ENCODE measurements at regions not wholly inside any gene's neighbourhood (a gene's known extent, or its start where the extent isn't known, plus 50 kb on each side); places are given as distances from the start of the nearest gene placed in this dataset.

DNA sequence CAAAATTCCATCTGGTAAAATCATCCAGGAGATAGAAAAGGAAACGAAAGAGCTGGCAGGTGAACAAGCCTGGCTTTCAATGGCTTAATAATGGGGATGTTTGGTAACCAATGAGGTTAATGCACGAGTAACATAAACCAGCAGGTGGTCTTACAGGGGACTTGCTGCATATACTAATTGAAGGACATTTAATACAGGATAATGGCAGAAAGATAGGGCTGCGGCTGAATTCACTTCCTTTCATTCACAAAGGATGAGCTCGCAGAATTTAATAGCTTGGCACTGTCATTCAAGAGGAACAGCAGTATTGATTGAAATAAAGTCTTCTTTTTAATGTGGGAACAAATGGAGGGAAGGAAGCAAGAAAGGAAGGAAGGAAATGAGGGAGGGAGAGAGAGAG is 156.3 kb upstream of the RAI2 start:
- ATAC-seq: no peak
- WGBS (ENCODE audit: low lambda C conversion rate): 2% methylated on average over 4 of the region's 4 CpGs
- no peak for FAIRE-seq

DNA sequence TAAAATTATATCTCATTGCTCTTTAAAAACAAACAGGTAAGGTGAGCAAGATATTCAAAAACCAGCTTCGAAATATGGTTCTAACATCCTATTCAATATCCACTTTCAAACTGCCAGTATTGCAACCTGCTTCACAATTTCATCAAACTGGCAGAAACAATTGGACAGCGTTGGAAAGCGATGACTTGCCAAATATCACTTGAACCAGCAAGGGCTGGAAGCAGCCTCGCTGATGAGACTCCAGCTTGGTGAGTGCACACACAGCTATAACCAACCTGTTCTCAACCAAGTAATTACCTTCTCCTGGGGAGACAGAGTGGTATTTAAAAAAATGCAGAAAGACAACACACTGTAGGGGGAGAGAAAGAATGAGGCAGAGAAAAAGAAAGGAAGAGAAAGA is 155.8 kb upstream of the RAI2 start:
- no peaks in the 10 kb centered on the region for H3K9me3 ChIP-seq (ENCODE audit: low read length)
- H3K79me2 ChIP-seq (ENCODE audit: insufficient read depth, low read length): no peaks in the 10 kb centered on the region
- intact Hi-C loops (cut with micrococcal nuclease; ENCODE audit: unreplicated experiment) (no loop called here), in situ Hi-C loops (cut with HindIII; ENCODE audit: extremely low pct_ligation_motif_present, low pct_unique_long_range_greater_than_20kb) (no loop called here)
- no TSS peak for BruUV-seq (replicated peaks)
- ATAC-seq (no peak), FAIRE-seq (no peak), DNase-seq (ENCODE audit: low spot score) (no peak)
- no peak overlapping the region for H3K27ac ChIP-seq (ENCODE audit: extremely low read length, insufficient read depth, low read length)
- no peak overlapping the region for H3K9ac ChIP-seq (ENCODE audit: insufficient read depth, low read depth, low read length)
- H2AFZ ChIP-seq (ENCODE audit: low read length): no peak overlapping the region
- no peaks in the 10 kb centered on the region for H3K27me3 ChIP-seq (ENCODE audit: control insufficient read depth in 1 of 2, insufficient read depth in 2 of 2, low read length in 2 of 2)
- no peaks in the 10 kb centered on the region for H4K20me1 ChIP-seq (ENCODE audit: insufficient read depth, low read length)
- WGBS (ENCODE audit: low lambda C conversion rate): 4% methylated on average over 4 of the region's 4 CpGs
- POLR2A ChIA-PET: no interaction called here
- H3K4me3 ChIP-seq (replicated peaks in 1 of 3; ENCODE audit: insufficient read depth in 1 of 3, low read depth in 2 of 3, low read length in 3 of 3): no peak overlapping the region
- CTCF ChIA-PET (ENCODE audit: low intra/inter-chr PET ratio, low total read pairs): no interaction called here
- no peak overlapping the region for H3K4me2 ChIP-seq (ENCODE audit: low read depth, low read length)
- H3K36me3 ChIP-seq (replicated peaks in 1 of 2; ENCODE audit: control insufficient read depth in 1 of 2, insufficient read depth in 2 of 2, low read length in 2 of 2): no peaks in the 10 kb centered on the region
- H3K4me1 ChIP-seq (ENCODE audit: insufficient read depth, low read length): no peaks in the 10 kb centered on the region
- TF ChIP-seq, protein P1, sequence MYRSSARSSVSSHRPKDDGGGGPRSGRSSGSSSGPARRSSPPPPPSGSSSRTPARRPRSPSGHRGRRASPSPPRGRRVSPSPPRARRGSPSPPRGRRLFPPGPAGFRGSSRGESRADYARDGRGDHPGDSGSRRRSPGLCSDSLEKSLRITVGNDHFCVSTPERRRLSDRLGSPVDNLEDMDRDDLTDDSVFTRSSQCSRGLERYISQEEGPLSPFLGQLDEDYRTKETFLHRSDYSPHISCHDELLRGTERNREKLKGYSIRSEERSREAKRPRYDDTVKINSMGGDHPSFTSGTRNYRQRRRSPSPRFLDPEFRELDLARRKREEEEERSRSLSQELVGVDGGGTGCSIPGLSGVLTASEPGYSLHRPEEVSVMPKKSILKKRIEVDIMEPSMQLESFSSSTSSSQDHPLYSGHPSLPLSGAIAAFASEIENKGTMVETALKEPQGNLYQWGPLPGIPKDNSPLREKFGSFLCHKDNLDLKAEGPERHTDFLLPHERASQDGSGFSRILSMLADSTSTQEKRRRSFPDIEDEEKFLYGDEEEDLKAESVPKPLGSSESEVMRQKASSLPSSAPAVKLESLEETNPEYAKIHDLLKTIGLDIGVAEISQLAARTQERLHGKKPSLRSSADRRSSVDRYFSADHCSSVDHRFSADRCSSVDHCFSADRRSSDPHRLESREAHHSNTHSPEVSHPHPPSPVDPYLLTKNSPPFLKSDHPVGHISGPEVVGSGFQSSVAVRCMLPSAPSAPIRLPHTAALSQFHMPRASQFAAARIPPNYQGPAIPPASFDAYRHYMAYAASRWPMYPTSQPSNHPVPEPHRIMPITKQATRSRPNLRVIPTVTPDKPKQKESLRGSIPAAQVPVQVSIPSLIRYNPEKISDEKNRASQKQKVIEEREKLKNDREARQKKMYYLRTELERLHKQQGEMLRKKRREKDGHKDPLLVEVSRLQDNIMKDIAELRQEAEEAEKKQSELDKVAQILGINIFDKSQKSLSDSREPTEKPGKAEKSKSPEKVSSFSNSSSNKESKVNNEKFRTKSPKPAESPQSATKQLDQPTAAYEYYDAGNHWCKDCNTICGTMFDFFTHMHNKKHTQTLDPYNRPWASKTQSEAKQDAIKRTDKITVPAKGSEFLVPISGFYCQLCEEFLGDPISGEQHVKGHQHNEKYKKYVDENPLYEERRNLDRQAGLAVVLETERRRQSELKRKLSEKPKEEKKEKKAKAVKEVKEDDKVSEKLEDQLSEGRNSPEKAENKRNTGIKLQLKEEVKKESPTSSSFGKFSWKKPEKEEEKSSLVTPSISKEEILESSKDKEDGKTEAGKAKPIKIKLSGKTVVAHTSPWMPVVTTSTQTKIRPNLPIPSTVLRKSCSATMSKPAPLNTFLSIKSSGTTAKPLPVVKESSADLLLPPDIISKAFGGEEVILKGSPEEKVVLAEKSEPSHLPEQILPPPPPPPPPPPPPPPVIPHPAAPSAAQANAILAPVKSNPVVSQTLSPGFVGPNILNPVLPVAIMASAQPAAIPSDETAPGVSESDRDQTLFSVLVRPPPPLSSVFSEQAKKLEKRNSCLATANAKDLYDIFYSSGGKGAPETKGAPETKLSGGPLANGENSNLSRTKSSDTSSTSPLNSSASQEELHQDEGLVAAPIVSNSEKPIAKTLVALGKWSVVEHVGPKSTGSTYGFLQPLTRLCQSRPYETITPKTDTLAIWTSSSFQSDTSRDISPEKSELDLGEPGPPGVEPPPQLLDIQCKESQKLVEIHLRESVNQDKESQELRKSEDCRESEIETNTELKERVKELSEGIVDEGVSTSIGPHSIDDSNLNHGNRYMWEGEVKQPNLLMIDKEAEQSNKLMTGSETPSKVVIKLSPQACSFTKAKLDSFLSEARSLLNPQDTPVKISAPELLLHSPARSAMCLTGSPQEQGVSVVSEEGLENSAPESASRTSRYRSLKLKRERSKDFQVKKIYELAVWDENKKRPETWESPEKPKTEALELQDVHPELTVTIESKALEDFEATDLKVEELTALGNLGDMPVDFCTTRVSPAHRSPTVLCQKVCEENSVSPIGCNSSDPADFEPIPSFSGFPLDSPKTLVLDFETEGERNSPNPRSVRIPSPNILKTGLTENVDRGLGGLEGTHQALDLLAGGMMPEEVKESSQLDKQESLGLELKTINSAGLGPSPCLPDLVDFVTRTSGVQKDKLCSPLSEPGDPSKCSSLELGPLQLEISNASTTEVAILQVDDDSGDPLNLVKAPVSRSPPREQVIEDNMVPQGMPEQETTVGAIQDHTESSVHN (CRISPR knock-in tag; IDR thresholded peaks at IDR 0.05): no peak
- TF ChIP-seq HOXA3 (CRISPR knock-in tag; IDR thresholded peaks at IDR 0.05): no peak
- no peak for TF ChIP-seq HOXA7 (CRISPR knock-in tag; IDR thresholded peaks at IDR 0.05)
- no peak for TF ChIP-seq GATAD1 (CRISPR knock-in tag; IDR thresholded peaks at IDR 0.05)
- TF ChIP-seq BORCS8-MEF2B (CRISPR knock-in tag; IDR thresholded peaks at IDR 0.05): no peak
- TF ChIP-seq, protein P2, sequence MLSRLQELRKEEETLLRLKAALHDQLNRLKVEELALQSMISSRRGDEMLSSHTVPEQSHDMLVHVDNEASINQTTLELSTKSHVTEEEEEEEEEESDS (CRISPR knock-in tag; IDR thresholded peaks at IDR 0.05; ENCODE audit: borderline replicate concordance): no peak
- TF ChIP-seq MZF1 (CRISPR knock-in tag; IDR thresholded peaks at IDR 0.05; ENCODE audit: borderline replicate concordance): no peak
- TF ChIP-seq GZF1 (CRISPR knock-in tag; IDR thresholded peaks at IDR 0.05): no peak
- TF ChIP-seq ZNF441 (CRISPR knock-in tag; IDR thresholded peaks at IDR 0.05; ENCODE audit: borderline replicate concordance): no peak

More for the DNA sequence above, 156.3 kb upstream of the RAI2 start:
- H3K27ac ChIP-seq (ENCODE audit: extremely low read length, insufficient read depth, low read length): no peak overlapping the region
- in situ Hi-C loops (cut with HindIII; ENCODE audit: extremely low pct_ligation_motif_present, low pct_unique_long_range_greater_than_20kb) (no loop called here), intact Hi-C loops (cut with micrococcal nuclease; ENCODE audit: unreplicated experiment) (no loop called here)
- BruUV-seq (replicated peaks): no TSS peak
- POLR2A ChIA-PET: no interaction called here
- CTCF ChIA-PET (ENCODE audit: low intra/inter-chr PET ratio, low total read pairs): no interaction called here
- H3K9me3 ChIP-seq (ENCODE audit: low read length): no peaks in the 10 kb centered on the region
- no peaks in the 10 kb centered on the region for H3K27me3 ChIP-seq (ENCODE audit: control insufficient read depth in 1 of 2, insufficient read depth in 2 of 2, low read length in 2 of 2)
- no peaks in the 10 kb centered on the region for H3K4me1 ChIP-seq (ENCODE audit: insufficient read depth, low read length)
- no peaks in the 10 kb centered on the region for H3K79me2 ChIP-seq (ENCODE audit: insufficient read depth, low read length)
- no peak overlapping the region for H2AFZ ChIP-seq (ENCODE audit: low read length)
- H3K9ac ChIP-seq (ENCODE audit: insufficient read depth, low read depth, low read length): no peak overlapping the region
- H3K4me3 ChIP-seq (replicated peaks in 1 of 3; ENCODE audit: insufficient read depth in 1 of 3, low read depth in 2 of 3, low read length in 3 of 3): no peak overlapping the region
- no peaks in the 10 kb centered on the region for H3K36me3 ChIP-seq (replicated peaks in 1 of 2; ENCODE audit: control insufficient read depth in 1 of 2, insufficient read depth in 2 of 2, low read length in 2 of 2)
- no peak for DNase-seq (ENCODE audit: low spot score)
- no peak for TF ChIP-seq HES4 (CRISPR knock-in tag; IDR thresholded peaks at IDR 0.05; ENCODE audit: borderline replicate concordance)
- TF ChIP-seq ZNF839 (CRISPR knock-in tag; IDR thresholded peaks at IDR 0.05; ENCODE audit: borderline replicate concordance): no peak
- TF ChIP-seq ZFP41 (CRISPR knock-in tag; IDR thresholded peaks at IDR 0.05; ENCODE audit: borderline replicate concordance): no peak
- TF ChIP-seq KDM6A (CRISPR knock-in tag; IDR thresholded peaks at IDR 0.05; ENCODE audit: low read depth): no peak
- no peak overlapping the region for H3K4me2 ChIP-seq (ENCODE audit: low read depth, low read length)
- H4K20me1 ChIP-seq (ENCODE audit: insufficient read depth, low read length): no peaks in the 10 kb centered on the region
